ENCODE measurements at regions not wholly inside any gene's neighbourhood (a gene's known extent, or its start where the extent isn't known, plus 50 kb on each side); places are given as distances from the start of the nearest gene placed in this dataset.

- no peak for DNase-seq (ENCODE audit: extremely low read depth, low read depth)
- no peak overlapping the region for H3K4me3 ChIP-seq (replicated peaks; ENCODE audit: low read depth, low read length)
- no peak for TF ChIP-seq CTCF (IDR thresholded peaks at IDR 0.05; ENCODE audit: low read depth, low read length, missing control alignments)
Measured at GRCh38 chr9:106600955-106601560, 261.9 kb upstream of the ZNF462 start.

GRCh38 chr9:106602344-106602743 is 260.6 kb upstream of the ZNF462 start:
- no peak overlapping the region for H3K4me3 ChIP-seq (replicated peaks; ENCODE audit: low read depth, low read length)
- no peak for TF ChIP-seq CTCF (IDR thresholded peaks at IDR 0.05; ENCODE audit: low read depth, low read length, missing control alignments)
- no peak for DNase-seq (ENCODE audit: extremely low read depth, low read depth)

- no peak for TF ChIP-seq CTCF (IDR thresholded peaks at IDR 0.05; ENCODE audit: low read depth, low read length, missing control alignments)
- H3K4me3 ChIP-seq (replicated peaks; ENCODE audit: low read depth, low read length) = no peak overlapping the region
- DNase-seq (ENCODE audit: extremely low read depth, low read depth) = no peak
Measured at GRCh38 chr9:106613250-106613737, 249.7 kb upstream of the ZNF462 start.

GRCh38 chr9:106615118-106615889 is 247.7 kb upstream of the ZNF462 start:
- no peak overlapping the region for H3K4me3 ChIP-seq (replicated peaks; ENCODE audit: low read depth, low read length)
- TF ChIP-seq CTCF (IDR thresholded peaks at IDR 0.05; ENCODE audit: low read depth, low read length, missing control alignments) = no peak

GRCh38 chr9:106616026-106616425 is 246.9 kb upstream of the ZNF462 start:
- H3K4me3 ChIP-seq (replicated peaks; ENCODE audit: low read depth, low read length) = no peak overlapping the region
- no peak for DNase-seq (ENCODE audit: extremely low read depth, low read depth)
- TF ChIP-seq CTCF (IDR thresholded peaks at IDR 0.05; ENCODE audit: low read depth, low read length, missing control alignments) = no peak

More at GRCh38 chr9:106615118-106615889, 247.7 kb upstream of the ZNF462 start:
- DNase-seq (ENCODE audit: extremely low read depth, low read depth) = no peak

GRCh38 chr9:106616851-106617345 is 246.1 kb upstream of the ZNF462 start:
- DNase-seq (ENCODE audit: extremely low read depth, low read depth) = no peak
- no peak for TF ChIP-seq CTCF (IDR thresholded peaks at IDR 0.05; ENCODE audit: low read depth, low read length, missing control alignments)
- H3K4me3 ChIP-seq (replicated peaks; ENCODE audit: low read depth, low read length) = no peak overlapping the region
